Mesodermal cell (in vitro differentiated cells): ENCODE measurements at regions not wholly inside any gene's neighbourhood (a gene's known extent, or its start where the extent isn't known, plus 50 kb on each side); places are given as distances from the start of the nearest gene placed in this dataset.

Experiments used
- H3K27ac ChIP-seq: 2 replicates; pipeline ENCODE4 v1.7.0; 2013; ENCODE audit warnings: mild to moderate bottlenecking, low read depth, low read length, moderate library complexity; ENCODE audit not compliant: severe bottlenecking
- H3K36me3 ChIP-seq: 2 replicates; pipeline ENCODE4 v1.7.1; 2013; ENCODE audit warnings: mild to moderate bottlenecking, low read length, moderate library complexity; ENCODE audit not compliant: control insufficient read depth, insufficient read depth
- H3K4me1 ChIP-seq: one replicate; pipeline ENCODE4 v1.7.1; 2013; ENCODE audit warnings: mild to moderate bottlenecking, low read length; ENCODE audit not compliant: insufficient read depth, control insufficient read depth, poor library complexity, severe bottlenecking
- H3K4me3 ChIP-seq: 2 replicates; pipeline ENCODE4 v1.7.0; 2013; ENCODE audit warnings: low read length, control low read depth, mild to moderate bottlenecking; ENCODE audit not compliant: insufficient read depth, poor library complexity, severe bottlenecking; ENCODE audit errors: extremely low read depth
- H3K9me3 ChIP-seq: 2 replicates; pipeline ENCODE4 v1.7.1; 2013; ENCODE audit warnings: mild to moderate bottlenecking, low read length, moderate library complexity; ENCODE audit not compliant: control insufficient read depth
- WGBS, 2 experiments: methylation state at CpG; one replicate each; pipeline ENCODE4 v1.1.5; 2013; ENCODE audit warnings: missing lambda C conversion rate in 2 of 2; ENCODE audit not compliant: insufficient coverage in 2 of 2; 5-methylcytosine and 5-hydroxymethylcytosine counted together

DNA sequence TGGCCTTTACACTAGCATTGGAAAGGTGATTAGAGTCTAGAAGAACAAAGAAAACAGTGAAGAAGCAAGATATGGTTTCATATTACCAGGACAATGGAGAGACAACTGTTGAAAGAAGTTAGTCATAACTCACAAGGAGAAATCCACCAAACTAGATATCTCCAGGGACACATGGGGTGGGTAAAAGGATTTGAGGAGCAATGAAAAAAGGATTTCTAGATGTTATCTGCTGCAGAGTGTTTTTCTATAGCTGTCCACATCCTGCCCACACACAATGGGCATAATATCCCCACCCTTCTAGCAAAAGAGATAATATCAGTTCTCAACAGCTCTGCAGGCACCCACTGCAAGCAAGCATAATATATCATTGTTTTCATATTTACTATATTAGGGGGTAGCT, 303.1 kb downstream of the HAO1 start:
- no peak overlapping the region for H3K27ac ChIP-seq
- H3K4me1 ChIP-seq: peaks cover 9% of the 10 kb centered on the region
- H3K36me3 ChIP-seq: no peaks in the 10 kb centered on the region
- H3K9me3 ChIP-seq: no peaks in the 10 kb centered on the region
- no peak overlapping the region for H3K4me3 ChIP-seq

- Histone ChIP-seq H3K4me1 (no peaks in the 10 kb centered on the region), H3K9me3 (no peaks in the 10 kb centered on the region), H3K36me3 (no peaks in the 10 kb centered on the region), H3K4me3 (no peak overlapping the region), H3K27ac (no peak overlapping the region)
- WGBS, 2 experiments: 73 to 85% methylated on average over 2 to 5 of the region's 6 CpGs
These were observed 290.0 kb downstream of the HAO1 start for GRCh38 chr20:7650086-7650879.

DNA sequence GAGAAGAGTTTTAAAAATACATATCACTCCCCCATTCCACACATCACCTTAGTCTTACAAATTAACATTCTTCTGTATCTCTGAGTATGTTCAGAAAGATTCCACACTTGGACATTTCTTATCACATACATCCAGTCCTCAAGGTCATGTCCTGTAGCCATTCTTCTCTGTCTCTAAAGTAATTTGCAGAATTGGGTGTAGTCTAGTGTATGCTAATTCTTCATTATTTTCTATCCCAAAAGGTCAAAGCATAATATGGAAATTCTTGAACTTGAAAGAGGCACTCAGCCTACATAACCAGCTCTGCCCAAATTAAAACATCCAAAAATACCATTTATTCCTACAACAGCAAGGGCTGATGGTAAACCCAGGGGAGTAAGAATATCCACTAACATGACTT, 286.0 kb downstream of the HAO1 start:
- H3K36me3 ChIP-seq: no peaks in the 10 kb centered on the region
- H3K27ac ChIP-seq: no peak overlapping the region
- no peaks in the 10 kb centered on the region for H3K4me1 ChIP-seq
- H3K9me3 ChIP-seq: no peaks in the 10 kb centered on the region
- no peak overlapping the region for H3K4me3 ChIP-seq

- Histone ChIP-seq H3K9me3 (no peaks in the 10 kb centered on the region), H3K36me3 (no peaks in the 10 kb centered on the region), H3K27ac (no peak overlapping the region), H3K4me3 (no peak overlapping the region), H3K4me1 (no peaks in the 10 kb centered on the region)
- WGBS, 2 experiments: 55 to 100% methylated on average over 1 to 3 of the region's 4 CpGs
These were observed 283.4 kb downstream of the HAO1 start for GRCh38 chr20:7656687-7657467.

DNA sequence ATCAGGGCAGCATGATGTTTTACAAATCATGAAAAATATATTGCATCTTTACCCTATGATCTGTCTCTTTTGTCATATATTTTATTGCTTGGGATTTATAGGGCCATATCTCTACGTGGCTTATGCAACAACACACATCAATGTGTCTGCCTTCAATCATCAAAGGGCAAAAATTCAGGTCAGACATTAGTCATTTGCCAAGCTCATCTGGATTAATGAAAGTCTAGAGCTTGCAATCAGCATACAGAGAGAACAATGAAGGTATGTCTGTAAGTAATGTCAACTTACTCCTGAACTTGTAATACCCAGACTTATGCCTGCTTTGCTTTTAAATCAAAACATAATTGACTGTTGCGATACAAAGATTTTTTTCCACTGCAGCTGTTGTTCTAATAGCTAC, 282.7 kb downstream of the HAO1 start:
- H3K4me3 ChIP-seq: no peak overlapping the region
- H3K27ac ChIP-seq: no peak overlapping the region
- H3K36me3 ChIP-seq: no peaks in the 10 kb centered on the region
- H3K4me1 ChIP-seq: no peaks in the 10 kb centered on the region
- no peaks in the 10 kb centered on the region for H3K9me3 ChIP-seq
- 86 to 100% methylated on average over 1 to 2 of the region's 2 CpGs for WGBS, 2 experiments

DNA sequence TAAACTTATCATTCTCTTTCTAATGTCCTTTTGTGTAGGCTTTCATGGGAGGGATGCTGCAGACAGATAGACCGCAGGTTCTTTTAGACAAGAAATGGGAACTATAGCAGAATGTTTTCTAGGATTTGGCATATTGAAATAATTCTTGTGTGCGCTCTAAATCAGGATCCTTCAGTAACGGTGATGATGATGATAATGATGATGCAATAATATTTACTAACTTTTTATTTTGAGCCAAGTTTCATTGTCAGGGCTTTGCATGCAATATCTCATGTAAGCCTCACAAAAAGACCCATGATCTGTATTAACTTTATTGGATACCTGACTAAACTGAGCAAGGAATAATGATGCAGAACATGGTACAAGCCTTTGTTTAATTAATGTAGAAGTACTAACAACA, 280.1 kb downstream of the HAO1 start:
- Histone ChIP-seq H3K9me3 (no peaks in the 10 kb centered on the region), H3K36me3 (no peaks in the 10 kb centered on the region), H3K4me3 (no peak overlapping the region), H3K4me1 (no peaks in the 10 kb centered on the region), H3K27ac (no peak overlapping the region)
- 75 to 100% methylated on average over 1 of the region's 3 CpGs for WGBS, 2 experiments

GRCh38 chr20:7665376-7665775, 274.9 kb downstream of the HAO1 start:
- no peaks in the 10 kb centered on the region for H3K4me1 ChIP-seq
- H3K4me3 ChIP-seq: no peak overlapping the region
- no peaks in the 10 kb centered on the region for H3K36me3 ChIP-seq
- 0% methylated on average over 1 of the region's 2 CpGs; no CpG with 5 or more reads in 1 of the 2 experiments for WGBS, 2 experiments
- no peaks in the 10 kb centered on the region for H3K9me3 ChIP-seq
- no peak overlapping the region for H3K27ac ChIP-seq

DNA sequence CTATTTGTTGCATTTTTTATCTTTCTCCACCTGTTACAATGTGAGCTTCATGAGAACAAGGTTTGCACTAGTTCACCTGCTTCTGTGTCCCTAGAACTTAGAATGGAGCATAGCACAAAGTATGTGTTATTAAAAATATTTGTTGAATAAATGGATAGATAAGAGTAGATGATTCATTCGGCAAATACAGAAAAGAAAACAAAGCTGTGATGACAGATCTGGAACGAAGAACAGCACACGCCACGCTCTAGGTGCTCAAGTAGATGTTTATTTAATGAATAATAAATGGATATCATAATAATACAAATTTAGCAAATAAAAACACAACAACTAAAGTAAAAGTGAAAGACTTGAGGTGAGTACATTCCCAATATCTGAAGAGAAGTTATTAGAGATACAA, 273.1 kb downstream of the HAO1 start:
- no peak overlapping the region for H3K27ac ChIP-seq
- no peak overlapping the region for H3K4me3 ChIP-seq
- no peaks in the 10 kb centered on the region for H3K9me3 ChIP-seq
- no peaks in the 10 kb centered on the region for H3K36me3 ChIP-seq
- no peaks in the 10 kb centered on the region for H3K4me1 ChIP-seq
- 100% methylated on average over 1 of the region's 4 CpGs for WGBS, 2 experiments

GRCh38 chr20:7672571-7672970, 267.7 kb downstream of the HAO1 start:
- no peaks in the 10 kb centered on the region for H3K9me3 ChIP-seq
- no peak overlapping the region for H3K4me3 ChIP-seq
- no peak overlapping the region for H3K27ac ChIP-seq
- no peaks in the 10 kb centered on the region for H3K36me3 ChIP-seq
- H3K4me1 ChIP-seq: no peaks in the 10 kb centered on the region
- WGBS, 2 experiments: 73 to 93% methylated on average over 3 to 5 of the region's 7 CpGs

DNA sequence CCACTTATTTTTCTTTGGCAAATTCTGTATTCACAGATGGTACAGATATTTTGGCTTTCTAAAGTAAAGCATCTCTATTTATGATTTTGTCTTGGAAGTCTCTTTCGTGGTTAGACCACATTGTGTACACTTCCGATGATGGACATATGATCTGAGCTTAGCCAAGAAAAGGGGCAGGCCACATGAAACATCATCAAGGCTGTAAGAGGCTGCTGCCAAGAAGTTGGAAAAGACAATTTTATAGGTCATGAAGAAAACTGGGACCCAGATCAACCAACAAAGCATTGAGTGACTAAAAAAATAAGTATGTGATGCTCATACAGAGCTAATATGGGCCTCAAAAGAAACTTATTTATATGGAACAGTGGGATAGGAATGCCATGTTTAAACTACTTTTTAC, 266.4 kb downstream of the HAO1 start:
- Histone ChIP-seq H3K4me3 (no peak overlapping the region), H3K4me1 (no peaks in the 10 kb centered on the region), H3K36me3 (no peaks in the 10 kb centered on the region), H3K9me3 (no peaks in the 10 kb centered on the region), H3K27ac (no peak overlapping the region)
- WGBS, 2 experiments: 100% methylated on average over 1 to 2 of the region's 2 CpGs

DNA sequence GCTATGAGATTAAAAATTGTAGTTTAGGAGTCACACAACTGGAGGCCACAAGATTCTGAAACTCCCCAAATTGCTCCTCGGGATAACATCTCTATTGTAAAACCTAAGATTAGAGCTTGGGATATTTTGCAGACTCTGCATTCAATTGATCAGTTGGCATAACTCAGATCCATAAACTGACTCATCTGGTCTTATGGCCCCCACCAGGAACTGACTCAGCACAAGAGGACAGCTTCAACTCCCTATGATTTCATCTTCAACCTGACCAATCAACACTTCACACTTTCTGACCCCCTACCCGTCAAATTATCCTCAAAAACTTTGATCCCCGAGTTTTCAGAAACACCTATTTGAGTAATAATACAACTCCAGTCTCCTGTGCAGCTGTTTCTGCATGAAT, 257.3 kb downstream of the HAO1 start:
- H3K27ac ChIP-seq: no peak overlapping the region
- H3K4me1 ChIP-seq: peaks cover 5% of the 10 kb centered on the region
- no peaks in the 10 kb centered on the region for H3K9me3 ChIP-seq
- 84 to 94% methylated on average over 3 of the region's 3 CpGs for WGBS, 2 experiments
- no peaks in the 10 kb centered on the region for H3K36me3 ChIP-seq
- H3K4me3 ChIP-seq: no peak overlapping the region
